GM19372 (cell line): ENCODE measurements at regions not wholly inside any gene's neighbourhood (a gene's known extent, or its start where the extent isn't known, plus 50 kb on each side); places are given as distances from the start of the nearest gene placed in this dataset.

Experiments used
- ATAC-seq: cut with Tn5 transposase; IDR thresholded peaks from one replicate; pipeline ENCODE4 v1.9.1; 2021; ENCODE audit warnings: mild to moderate bottlenecking, low read depth, moderate library complexity; ENCODE audit not compliant: unreplicated experiment

- no peak for ATAC-seq
Observed at GRCh38 chr10:28781296-28781695, 104.0 kb downstream of the BAMBI start.

GRCh38 chr10:28783087-28783486 is 105.8 kb downstream of the BAMBI start:
- ATAC-seq, result no peak

GRCh38 chr10:28785018-28785417 is 107.7 kb downstream of the BAMBI start:
- ATAC-seq, result no peak

- no peak for ATAC-seq
Observed at GRCh38 chr10:28788252-28788651, 110.9 kb downstream of the BAMBI start.

- ATAC-seq, result no peak
Observed at GRCh38 chr10:28788762-28789161, 111.4 kb downstream of the BAMBI start.

GRCh38 chr10:28790146-28790545 is 112.8 kb downstream of the BAMBI start:
- no peak for ATAC-seq

GRCh38 chr10:28793482-28793881 is 116.2 kb downstream of the BAMBI start:
- ATAC-seq, result no peak

- no peak for ATAC-seq
Observed at GRCh38 chr10:28794986-28795385, 117.7 kb downstream of the BAMBI start.

GRCh38 chr10:28796606-28797512 is 119.5 kb downstream of the BAMBI start:
- no peak for ATAC-seq

- ATAC-seq, result no peak
Observed at GRCh38 chr10:28797904-28798371, 120.6 kb downstream of the BAMBI start.

GRCh38 chr10:28798428-28798955 is 121.2 kb downstream of the BAMBI start:
- ATAC-seq, result no peak

- ATAC-seq, result no peak
Observed at GRCh38 chr10:28798964-28799363, 121.6 kb downstream of the BAMBI start.

GRCh38 chr10:28800144-28800543 is 122.8 kb downstream of the BAMBI start:
- ATAC-seq, result no peak

- ATAC-seq, result no peak
Observed at GRCh38 chr10:28801247-28801646, 123.9 kb downstream of the BAMBI start.

- ATAC-seq, result no peak
Observed at GRCh38 chr10:28801869-28802268, 124.5 kb downstream of the BAMBI start.

- no peak for ATAC-seq
Observed at GRCh38 chr10:28805390-28805789, 128.1 kb downstream of the BAMBI start.

- no peak for ATAC-seq
Observed at GRCh38 chr10:28806488-28806941, 129.2 kb downstream of the BAMBI start.

- ATAC-seq, result no peak
Observed at GRCh38 chr10:28806951-28807759, 129.8 kb downstream of the BAMBI start.

GRCh38 chr10:28807760-28808613 is 130.7 kb downstream of the BAMBI start:
- no peak for ATAC-seq

GRCh38 chr10:28808693-28809092 is 131.4 kb downstream of the BAMBI start:
- no peak for ATAC-seq
